Hippocampal formation (tissue), 2 donors: ENCODE measurements at regions not wholly inside any gene's neighbourhood (a gene's known extent, or its start where the extent isn't known, plus 50 kb on each side); places are given as distances from the start of the nearest gene placed in this dataset.

Source experiments
- DNase-seq, 2 donors: peaks; one replicate each; lab custom pipeline; 2025; lab: John Stamatoyannopoulos, UW

- DNase-seq = no peak
These were observed 65.8 kb upstream of the RIOK3 start for GRCh38 chr18:23387265-23387664.

GRCh38 chr18:23388357-23388756 lies 64.7 kb upstream of the RIOK3 start:
- DNase-seq = no peak

GRCh38 chr18:23391156-23391555 lies 61.9 kb upstream of the RIOK3 start:
- DNase-seq = no peak

GRCh38 chr18:23397907-23398306 lies 55.2 kb upstream of the RIOK3 start:
- DNase-seq = no peak

GRCh38 chr18:23398401-23398800 lies 54.7 kb upstream of the RIOK3 start:
- DNase-seq = no peak

- no peak for DNase-seq
These were observed 54.0 kb upstream of the RIOK3 start for GRCh38 chr18:23399067-23399466.

GRCh38 chr18:23400918-23401317 lies 52.2 kb upstream of the RIOK3 start:
- DNase-seq = no peak

- no peak for DNase-seq
These were observed 51.4 kb upstream of the RIOK3 start for GRCh38 chr18:23401400-23402347.
